Mesendoderm (in vitro differentiated cells): ENCODE measurements at regions not wholly inside any gene's neighbourhood (a gene's known extent, or its start where the extent isn't known, plus 50 kb on each side); places are given as distances from the start of the nearest gene placed in this dataset.
"Not testable (repeated sequence)": the region's sequence is repeated elsewhere in the genome, so short reads cannot be mapped to it uniquely, and the experiment has no call there.

Experiments used
- DNase-seq: peaks from one replicate; pipeline ENCODE4 v3.0.0; 2013
- H2AK5ac ChIP-seq: 2 replicates; pipeline ENCODE4 v1.6.1; 2013; ENCODE audit warnings: low read length, inconsistent platforms
- H2BK120ac ChIP-seq: 2 replicates; pipeline ENCODE4 v1.6.1; 2013; ENCODE audit warnings: low read depth, mild to moderate bottlenecking, low read length, moderate library complexity, mixed read lengths
- H2BK15ac ChIP-seq: replicated peaks from 2 replicates; pipeline ENCODE4 v1.6.1; 2013; ENCODE audit warnings: low read depth, mild to moderate bottlenecking, moderate library complexity
- H2BK5ac ChIP-seq: 2 replicates; pipeline ENCODE4 v1.6.1; 2013; ENCODE audit warnings: low read length, inconsistent platforms
- H3K18ac ChIP-seq: 2 replicates; pipeline ENCODE4 v1.6.1; 2013; ENCODE audit warnings: mild to moderate bottlenecking, low read length, mixed read lengths
- H3K23ac ChIP-seq: one replicate; pipeline ENCODE4 v1.6.1; 2013; ENCODE audit warnings: low read length
- H3K27ac ChIP-seq: 2 replicates; pipeline ENCODE4 v1.5.1; 2013; ENCODE audit warnings: low read depth, mild to moderate bottlenecking, inconsistent platforms, low read length, moderate library complexity
- H3K27me3 ChIP-seq: 2 replicates; pipeline ENCODE4 v1.6.1; 2013; ENCODE audit warnings: low read length, control low read depth, mild to moderate bottlenecking, inconsistent platforms; ENCODE audit not compliant: insufficient read depth, poor library complexity
- H3K36me3 ChIP-seq: 2 replicates; pipeline ENCODE4 v1.6.1; 2013; ENCODE audit warnings: low read length, inconsistent platforms; ENCODE audit not compliant: control insufficient read depth, insufficient read depth
- H3K4ac ChIP-seq: one replicate; pipeline ENCODE4 v1.6.1; 2013; ENCODE audit warnings: low read depth, mild to moderate bottlenecking, low read length, moderate library complexity
- H3K4me1 ChIP-seq: 2 replicates; pipeline ENCODE4 v1.6.1; 2013; ENCODE audit warnings: low read depth, low read length, inconsistent platforms; ENCODE audit not compliant: control insufficient read depth
- H3K4me2 ChIP-seq: 2 replicates; pipeline ENCODE4 v1.6.1; 2013; ENCODE audit warnings: low read length
- H3K4me3 ChIP-seq: 2 replicates; pipeline ENCODE4 v1.5.1; 2013; ENCODE audit warnings: mild to moderate bottlenecking, low read length
- H3K56ac ChIP-seq: one replicate; pipeline ENCODE4 v1.6.1; 2013; ENCODE audit warnings: low read length
- H3K79me1 ChIP-seq: 2 replicates; pipeline ENCODE4 v1.6.1; 2013; ENCODE audit warnings: low read length, inconsistent platforms
- H3K79me2 ChIP-seq: 2 replicates; pipeline ENCODE4 v1.6.1; 2013; ENCODE audit warnings: mild to moderate bottlenecking, low read length; ENCODE audit not compliant: control insufficient read depth, insufficient read depth
- H3K9ac ChIP-seq: 2 replicates; pipeline ENCODE4 v1.6.1; 2013; ENCODE audit warnings: low read length, inconsistent platforms
- H4K5ac ChIP-seq: one replicate; pipeline ENCODE4 v1.6.1; 2013; ENCODE audit warnings: low read length
- H4K8ac ChIP-seq: one replicate; pipeline ENCODE4 v1.6.1; 2013; ENCODE audit warnings: low read depth, mild to moderate bottlenecking, control low read depth, low read length, moderate library complexity
- WGBS: extraction: QIAGEN DNeasy Blood & Tissue Kit; methylation state at CpG from one replicate; pipeline ENCODE4 v1.1.7; 2013; ENCODE audit warnings: low lambda C conversion rate, missing lambda C conversion rate; ENCODE audit not compliant: insufficient coverage; ENCODE audit errors: extremely low coverage; 5-methylcytosine and 5-hydroxymethylcytosine counted together

DNA sequence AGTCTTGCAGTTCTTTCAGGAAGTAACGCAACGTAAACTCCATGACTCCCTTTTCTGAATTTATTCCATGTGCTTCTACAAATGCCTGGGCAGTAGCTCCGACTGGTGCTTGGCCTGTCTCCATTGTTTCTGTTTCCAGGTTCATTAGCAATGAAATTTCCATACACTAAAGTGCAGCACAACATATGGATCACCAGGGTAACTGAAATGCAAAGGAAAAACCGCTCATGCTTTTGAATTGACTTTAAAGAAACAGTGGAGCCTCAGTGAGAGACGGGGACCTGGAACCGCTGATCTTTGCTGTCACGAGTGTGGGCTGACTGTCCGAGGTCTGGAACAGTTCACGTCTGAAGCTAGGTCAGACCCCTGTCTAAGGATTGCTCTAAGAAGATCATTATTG is 126.5 kb upstream of the IGFBP3 start:
- WGBS, result no CpG with 5 or more reads among the region's 9 CpGs
- H3K27ac ChIP-seq, result no peak overlapping the region

DNA sequence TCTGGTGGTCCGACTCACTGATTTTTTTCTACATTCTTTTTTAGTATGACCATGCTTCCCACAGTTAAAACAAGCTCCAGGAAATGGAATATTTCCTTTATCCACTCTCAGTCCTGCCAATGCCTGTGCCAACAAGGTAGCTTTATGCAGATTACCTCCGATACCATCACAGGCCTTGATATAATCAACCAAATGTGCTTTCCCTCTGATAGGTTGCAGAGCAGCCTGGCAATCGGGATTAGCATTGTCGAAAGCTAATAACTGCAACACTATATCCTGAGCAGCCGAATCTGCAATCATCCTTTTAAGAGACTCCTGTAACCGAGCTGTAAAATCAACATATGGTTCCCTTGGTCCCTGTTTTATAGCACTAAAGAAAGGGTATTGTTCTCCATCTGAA is 122.3 kb upstream of the IGFBP3 start:
- not testable (repeated sequence) for H3K27me3 ChIP-seq, H3K79me1 ChIP-seq, H3K23ac ChIP-seq, H3K4me1 ChIP-seq, H3K36me3 ChIP-seq, H3K9ac ChIP-seq, H3K56ac ChIP-seq, H3K4me2 ChIP-seq, H2BK5ac ChIP-seq, H2AK5ac ChIP-seq, H3K4me3 ChIP-seq, DNase-seq, H3K27ac ChIP-seq, H4K8ac ChIP-seq, H2BK15ac ChIP-seq, H2BK120ac ChIP-seq, H3K4ac ChIP-seq, H3K18ac ChIP-seq, H3K79me2 ChIP-seq, H4K5ac ChIP-seq
- no CpG with 5 or more reads among the region's 6 CpGs for WGBS

More for the DNA sequence above, 126.5 kb upstream of the IGFBP3 start:
- H3K23ac ChIP-seq, result no peak overlapping the region
- H3K27me3 ChIP-seq, result no peaks in the 10 kb centered on the region
- no peaks in the 10 kb centered on the region for H3K4me1 ChIP-seq
- no peak overlapping the region for H4K8ac ChIP-seq
- no peak overlapping the region for H3K18ac ChIP-seq
- H3K4me2 ChIP-seq, result no peak overlapping the region
- H3K36me3 ChIP-seq, result no peaks in the 10 kb centered on the region
- H3K79me1 ChIP-seq, result no peaks in the 10 kb centered on the region
- no peak overlapping the region for H2BK120ac ChIP-seq
- no peak overlapping the region for H3K4me3 ChIP-seq
- H3K9ac ChIP-seq, result no peak overlapping the region
- no peak for DNase-seq
- no peak overlapping the region for H3K4ac ChIP-seq
- no peak overlapping the region for H4K5ac ChIP-seq
- no peaks in the 10 kb centered on the region for H3K79me2 ChIP-seq
- H2BK5ac ChIP-seq, result no peak overlapping the region
- H2AK5ac ChIP-seq, result no peak overlapping the region
- no peak overlapping the region for H2BK15ac ChIP-seq
- no peak overlapping the region for H3K56ac ChIP-seq

DNA sequence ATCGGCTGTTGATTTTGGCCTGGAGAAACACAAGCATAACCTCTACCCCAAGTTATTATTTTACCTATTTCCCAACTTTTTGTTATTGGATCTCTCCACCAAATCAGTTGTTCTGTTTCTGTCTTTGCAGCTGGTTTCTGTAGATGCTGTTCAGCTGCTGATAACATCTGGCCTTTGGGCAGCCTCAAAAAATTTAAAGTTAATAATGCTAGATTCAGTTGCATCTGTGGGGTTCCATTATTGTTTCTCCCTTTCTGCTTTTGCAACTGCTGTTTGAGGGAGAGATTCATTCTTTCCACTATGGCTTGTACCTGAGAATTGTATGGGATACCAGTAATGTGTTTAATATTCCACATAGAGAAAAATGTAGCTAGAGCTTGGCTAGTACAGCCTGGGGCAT is 118.7 kb upstream of the IGFBP3 start:
- not testable (repeated sequence) for H3K4me3 ChIP-seq, H3K18ac ChIP-seq, H3K79me1 ChIP-seq, H2AK5ac ChIP-seq, H2BK15ac ChIP-seq, H3K27me3 ChIP-seq, H3K79me2 ChIP-seq, H3K27ac ChIP-seq, DNase-seq, H3K36me3 ChIP-seq, H3K23ac ChIP-seq, H3K56ac ChIP-seq, H2BK120ac ChIP-seq, H4K5ac ChIP-seq, H4K8ac ChIP-seq, H3K4me2 ChIP-seq, H3K4ac ChIP-seq, H3K9ac ChIP-seq, H2BK5ac ChIP-seq, H3K4me1 ChIP-seq
- no CpG with 5 or more reads among the region's 1 CpG for WGBS

DNA sequence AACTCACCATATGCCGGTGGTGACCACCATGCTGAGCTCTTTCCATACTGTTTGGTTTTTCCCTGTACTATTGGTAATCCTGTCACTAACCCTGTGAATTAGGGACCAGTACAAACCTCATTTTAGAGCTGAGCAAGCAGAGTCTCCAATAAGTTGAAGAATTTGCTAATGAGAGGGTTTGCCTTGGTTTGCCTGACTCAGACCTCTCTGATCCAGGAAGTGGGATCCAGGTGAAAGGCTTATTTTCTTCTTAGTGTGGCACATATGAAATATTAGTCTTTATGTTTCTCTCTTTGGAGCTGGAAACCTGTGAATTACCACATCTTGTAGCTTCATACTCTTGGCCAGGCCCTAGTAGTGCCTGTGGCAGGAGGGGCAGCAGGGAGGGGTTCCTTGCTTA is 114.1 kb upstream of the IGFBP3 start:
- H2BK5ac ChIP-seq, result no peak overlapping the region
- no peak overlapping the region for H3K9ac ChIP-seq
- H3K56ac ChIP-seq, result no peak overlapping the region
- no peaks in the 10 kb centered on the region for H3K4me1 ChIP-seq
- H2BK15ac ChIP-seq, result no peak overlapping the region
- H4K5ac ChIP-seq, result no peak overlapping the region
- H3K27ac ChIP-seq, result no peak overlapping the region
- WGBS, result no CpG with 5 or more reads among the region's 1 CpG
- H3K23ac ChIP-seq, result no peak overlapping the region
- H3K4ac ChIP-seq, result no peak overlapping the region
- H3K36me3 ChIP-seq, result no peaks in the 10 kb centered on the region
- no peak overlapping the region for H4K8ac ChIP-seq
- H3K4me3 ChIP-seq, result no peak overlapping the region
- no peaks in the 10 kb centered on the region for H3K79me2 ChIP-seq
- H2AK5ac ChIP-seq, result no peak overlapping the region
- H3K18ac ChIP-seq, result no peak overlapping the region
- no peak for DNase-seq
- H3K27me3 ChIP-seq, result no peaks in the 10 kb centered on the region
- no peak overlapping the region for H3K4me2 ChIP-seq
- no peaks in the 10 kb centered on the region for H3K79me1 ChIP-seq
- no peak overlapping the region for H2BK120ac ChIP-seq

DNA sequence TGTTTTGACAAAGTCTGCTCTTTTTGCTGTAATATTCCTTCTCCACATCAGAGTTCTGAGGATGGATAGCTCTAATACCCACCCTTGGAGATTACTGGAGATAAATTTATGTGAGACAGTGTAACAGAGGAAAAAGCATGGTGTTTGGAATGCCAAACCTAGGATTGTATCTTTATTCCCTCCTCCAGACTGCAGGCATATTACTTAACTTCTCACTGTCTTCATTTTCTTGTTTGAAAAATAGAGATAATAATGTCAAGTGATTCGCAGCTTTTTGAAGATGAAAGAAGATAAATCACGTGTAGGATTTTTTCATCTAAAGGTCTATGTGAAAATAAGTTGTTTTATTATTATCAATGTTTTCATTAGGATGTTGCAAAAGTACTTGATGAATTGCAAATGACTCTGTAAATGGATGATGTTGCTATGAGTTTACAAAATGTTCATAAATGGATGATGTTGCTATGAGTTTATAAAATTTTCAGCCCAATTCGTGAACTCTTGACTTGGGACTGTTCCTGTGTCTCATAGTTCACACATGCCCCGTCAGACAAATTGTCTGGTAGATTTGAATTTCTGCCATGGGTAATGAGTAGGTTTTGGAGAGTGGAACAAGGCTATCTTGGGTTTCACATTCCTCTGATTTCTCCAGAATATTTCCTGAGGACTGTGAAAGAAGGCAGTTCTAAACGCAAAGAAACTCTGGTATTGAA is 113.1 kb upstream of the IGFBP3 start:
- no peaks in the 10 kb centered on the region for H3K36me3 ChIP-seq
- no peaks in the 10 kb centered on the region for H3K79me1 ChIP-seq
- no peak overlapping the region for H3K4me3 ChIP-seq
- H2AK5ac ChIP-seq, result no peak overlapping the region
- H3K4me1 ChIP-seq, result no peaks in the 10 kb centered on the region
- H3K27ac ChIP-seq, result no peak overlapping the region
- no peak overlapping the region for H2BK15ac ChIP-seq
- WGBS, result no CpG with 5 or more reads among the region's 5 CpGs
- no peak overlapping the region for H2BK120ac ChIP-seq
- H3K23ac ChIP-seq, result no peak overlapping the region
- no peak overlapping the region for H3K18ac ChIP-seq
- no peak overlapping the region for H3K4ac ChIP-seq
- no peak overlapping the region for H3K4me2 ChIP-seq
- no peak overlapping the region for H3K9ac ChIP-seq
- no peaks in the 10 kb centered on the region for H3K27me3 ChIP-seq
- no peak overlapping the region for H3K56ac ChIP-seq
- H4K8ac ChIP-seq, result no peak overlapping the region
- no peak overlapping the region for H2BK5ac ChIP-seq
- no peaks in the 10 kb centered on the region for H3K79me2 ChIP-seq
- H4K5ac ChIP-seq, result no peak overlapping the region
- DNase-seq, result no peak

DNA sequence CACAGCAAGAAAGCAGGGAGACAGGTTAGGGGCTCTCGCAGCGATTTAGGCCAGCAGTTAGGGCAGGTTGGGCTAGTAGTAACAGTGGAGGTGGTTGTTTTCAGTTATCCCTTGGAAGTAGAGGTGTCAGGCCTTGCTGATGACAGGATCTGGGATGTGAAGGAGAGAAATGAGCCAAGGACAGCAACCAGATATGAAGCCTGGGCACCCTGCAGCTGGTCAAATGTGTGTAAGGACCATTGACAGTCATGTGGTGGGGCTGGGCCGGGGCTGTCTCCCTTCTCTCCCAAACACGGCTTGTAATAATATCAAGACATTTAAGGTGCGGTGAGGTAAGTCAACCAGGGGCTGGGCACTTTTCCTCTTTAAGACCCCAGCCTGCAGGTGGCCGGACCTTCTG is 112.5 kb upstream of the IGFBP3 start:
- no peak overlapping the region for H2BK5ac ChIP-seq
- no peaks in the 10 kb centered on the region for H3K4me1 ChIP-seq
- no peak overlapping the region for H3K18ac ChIP-seq
- no peak overlapping the region for H4K8ac ChIP-seq
- H3K36me3 ChIP-seq, result no peaks in the 10 kb centered on the region
- no peak overlapping the region for H2BK15ac ChIP-seq
- H3K27me3 ChIP-seq, result no peaks in the 10 kb centered on the region
- H4K5ac ChIP-seq, result no peak overlapping the region
- no peak overlapping the region for H3K9ac ChIP-seq
- H2AK5ac ChIP-seq, result no peak overlapping the region
- H3K27ac ChIP-seq, result no peak overlapping the region
- no peak overlapping the region for H3K23ac ChIP-seq
- no peak overlapping the region for H3K4me3 ChIP-seq
- no peak overlapping the region for H3K56ac ChIP-seq
- H2BK120ac ChIP-seq, result no peak overlapping the region
- no peaks in the 10 kb centered on the region for H3K79me1 ChIP-seq
- no peak for DNase-seq
- H3K4me2 ChIP-seq, result no peak overlapping the region
- WGBS, result no CpG with 5 or more reads among the region's 6 CpGs
- H3K79me2 ChIP-seq, result no peaks in the 10 kb centered on the region
- no peak overlapping the region for H3K4ac ChIP-seq
